GM18498 (cell line): ENCODE measurements at regions not wholly inside any gene's neighbourhood (a gene's known extent, or its start where the extent isn't known, plus 50 kb on each side); places are given as distances from the start of the nearest gene placed in this dataset.

Experiments
- ATAC-seq: cut with Tn5 transposase; IDR thresholded peaks from one replicate; pipeline ENCODE4 v1.9.1; 2021; ENCODE audit warnings: mild to moderate bottlenecking, moderate library complexity; ENCODE audit not compliant: unreplicated experiment

DNA sequence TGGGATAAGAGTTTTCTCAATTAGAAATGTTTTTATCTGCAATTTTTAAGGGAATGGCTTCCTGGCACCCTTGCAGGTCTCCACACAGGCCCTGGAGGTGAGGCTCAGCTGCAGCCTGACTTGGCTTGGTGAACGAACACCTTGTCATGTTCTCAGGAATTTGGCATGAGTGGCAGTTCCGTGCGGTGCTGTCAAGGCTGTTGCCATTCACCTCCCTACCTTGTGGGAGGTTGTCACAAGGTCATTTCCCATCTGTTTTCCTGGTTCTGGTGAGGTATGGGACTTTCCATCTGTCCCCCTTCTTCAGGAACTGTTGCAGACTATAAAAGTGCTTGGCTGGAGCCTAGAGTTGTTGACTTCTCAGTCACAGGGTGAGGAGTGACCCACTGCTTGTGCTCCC, 82.9 kb downstream of the ELOVL4 start:
- no peak for ATAC-seq

DNA sequence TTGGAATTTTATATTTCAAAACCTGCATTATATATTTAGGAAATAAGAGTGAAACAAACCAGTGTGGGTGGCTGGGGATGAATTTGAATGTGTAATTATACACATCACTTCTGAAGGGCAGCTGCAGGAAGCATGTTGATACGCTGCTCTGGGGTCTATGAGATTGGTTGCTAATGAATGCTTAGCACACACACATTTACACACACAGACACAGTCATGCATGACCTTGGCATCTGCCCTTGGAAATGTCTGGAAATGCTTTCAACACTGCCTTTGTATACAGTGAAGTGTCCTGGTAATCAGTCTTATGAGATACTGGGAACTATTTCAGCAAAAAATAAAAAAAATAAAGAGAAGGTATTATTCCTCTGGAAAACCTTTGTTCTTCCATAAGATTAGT, 83.4 kb downstream of the ELOVL4 start:
- no peak for ATAC-seq

DNA sequence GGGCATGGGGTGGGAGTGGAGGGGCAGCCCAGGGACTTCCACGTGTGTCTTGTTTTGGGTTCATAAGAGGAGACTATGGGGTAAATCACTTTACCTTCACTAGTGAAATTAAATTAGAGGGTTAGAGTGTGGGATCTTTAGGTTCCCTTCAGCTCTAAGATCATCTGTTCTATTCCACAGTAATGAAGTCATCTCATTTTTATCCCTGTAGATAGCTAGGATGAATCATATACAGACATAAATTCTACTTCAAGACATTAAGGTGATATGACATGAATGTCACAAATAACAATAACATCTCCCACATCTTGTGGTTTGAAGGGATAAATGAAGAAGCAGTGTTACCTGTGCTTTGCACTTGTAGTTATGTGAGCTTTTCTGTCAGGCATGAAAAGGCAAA, 83.8 kb downstream of the ELOVL4 start:
- no peak for ATAC-seq

DNA sequence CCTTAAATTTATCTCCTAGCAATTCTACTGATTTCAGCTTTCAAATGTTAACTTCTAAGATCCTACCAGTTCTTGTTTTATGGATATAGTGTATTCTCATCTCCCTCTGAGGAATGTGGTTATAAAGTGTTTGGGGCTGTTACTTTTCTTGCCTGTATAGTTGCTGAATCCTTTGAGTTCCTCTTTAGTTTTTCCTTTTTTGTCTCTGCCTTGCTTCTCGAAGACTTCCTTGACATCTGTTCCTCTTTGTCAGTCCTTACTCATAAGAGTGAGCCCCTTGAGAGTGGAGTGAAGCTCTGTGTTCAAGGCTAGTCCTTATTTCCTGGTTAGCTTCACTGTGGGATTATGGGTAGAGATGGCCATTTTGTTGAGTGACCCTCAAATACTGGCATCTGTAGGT, 84.6 kb downstream of the ELOVL4 start:
- no peak for ATAC-seq

DNA sequence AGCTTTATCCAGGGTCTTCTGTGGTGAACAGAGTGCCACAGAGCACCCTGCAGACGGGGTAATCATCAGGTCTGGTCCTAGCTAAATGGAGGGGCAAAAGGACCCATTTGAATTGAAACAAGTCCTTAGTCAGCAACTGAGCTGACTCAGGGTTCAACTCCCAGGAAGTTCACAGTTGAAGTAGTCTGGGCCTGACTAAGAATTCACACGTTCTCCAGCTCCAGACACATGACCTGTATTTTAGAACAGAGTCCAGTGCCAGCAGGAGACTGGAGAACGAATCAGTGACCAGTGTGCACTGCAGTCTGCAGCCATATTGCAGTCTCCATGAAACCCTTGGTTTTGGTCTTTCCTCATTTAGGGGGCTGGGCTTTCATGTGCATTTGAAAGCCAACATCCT, 85.2 kb downstream of the ELOVL4 start:
- ATAC-seq, result no peak

DNA sequence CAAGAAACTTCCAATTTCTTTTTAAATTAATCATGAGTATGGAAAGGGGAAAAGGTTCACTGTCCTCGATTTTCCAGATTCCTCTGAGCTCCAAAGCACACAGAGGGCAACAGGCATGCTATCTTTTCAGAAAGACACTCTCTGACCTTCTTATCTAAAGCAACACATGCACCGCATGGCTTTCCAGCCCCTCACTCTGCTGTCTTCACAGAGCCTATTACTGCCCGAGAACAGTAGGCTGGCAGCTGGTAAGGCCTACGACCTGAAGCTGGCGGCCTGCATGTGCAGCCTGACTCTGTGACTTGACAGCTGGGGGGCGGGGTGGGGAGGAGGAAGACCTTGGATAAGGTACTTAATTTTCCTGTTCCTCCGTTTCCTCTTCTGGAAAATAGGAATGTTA, 86.3 kb downstream of the ELOVL4 start:
- ATAC-seq, result no peak

DNA sequence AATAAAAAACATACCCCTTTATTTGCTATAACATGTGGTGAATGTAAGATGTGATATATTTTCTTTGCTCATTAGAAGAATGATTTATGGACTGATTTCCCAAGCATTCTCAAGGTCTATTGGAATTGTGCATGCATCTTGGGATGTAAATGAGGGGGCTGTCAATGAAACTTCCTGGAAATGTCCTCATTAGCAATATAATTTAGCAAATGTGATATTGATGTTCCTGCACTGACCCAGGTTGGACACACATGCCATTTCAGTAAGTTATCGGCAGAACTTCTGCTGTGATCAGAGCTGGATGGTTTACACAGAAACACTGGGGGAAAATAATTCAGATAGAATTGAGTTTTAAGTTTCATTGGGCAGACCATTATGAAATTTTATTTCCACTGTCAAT, 99.9 kb downstream of the ELOVL4 start:
- ATAC-seq, result no peak

DNA sequence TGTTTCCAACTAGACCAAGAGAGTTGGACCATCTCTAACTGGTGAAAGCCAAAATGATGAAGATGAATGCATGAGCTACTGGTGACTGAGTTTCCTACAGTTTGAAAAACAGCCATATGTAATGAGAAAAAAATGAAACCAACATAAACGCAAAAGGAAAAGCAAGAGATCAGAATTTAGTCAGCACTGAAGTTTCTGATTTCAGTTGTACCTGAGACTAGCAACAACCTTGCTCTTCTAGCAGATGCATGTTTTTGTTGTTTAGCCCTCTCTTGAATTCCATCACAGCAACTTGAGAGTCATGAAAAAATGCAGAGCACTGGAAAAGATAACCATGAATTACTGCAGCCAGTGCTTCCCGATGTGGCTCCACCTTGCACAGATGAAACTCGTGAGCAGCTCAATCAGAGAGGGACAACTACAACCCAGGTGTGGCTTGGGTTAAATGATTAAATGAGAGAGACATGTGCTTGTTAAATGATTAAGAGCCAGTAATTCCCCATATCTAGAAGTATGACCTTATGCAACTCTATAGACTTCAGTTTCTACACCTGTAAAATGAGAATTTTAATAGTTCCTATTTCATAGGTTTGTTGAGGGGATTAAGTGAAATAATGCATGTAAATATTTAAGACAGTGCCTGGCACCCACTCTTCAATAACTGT, 104.8 kb downstream of the ELOVL4 start:
- peak; percentile 59 for ATAC-seq

DNA sequence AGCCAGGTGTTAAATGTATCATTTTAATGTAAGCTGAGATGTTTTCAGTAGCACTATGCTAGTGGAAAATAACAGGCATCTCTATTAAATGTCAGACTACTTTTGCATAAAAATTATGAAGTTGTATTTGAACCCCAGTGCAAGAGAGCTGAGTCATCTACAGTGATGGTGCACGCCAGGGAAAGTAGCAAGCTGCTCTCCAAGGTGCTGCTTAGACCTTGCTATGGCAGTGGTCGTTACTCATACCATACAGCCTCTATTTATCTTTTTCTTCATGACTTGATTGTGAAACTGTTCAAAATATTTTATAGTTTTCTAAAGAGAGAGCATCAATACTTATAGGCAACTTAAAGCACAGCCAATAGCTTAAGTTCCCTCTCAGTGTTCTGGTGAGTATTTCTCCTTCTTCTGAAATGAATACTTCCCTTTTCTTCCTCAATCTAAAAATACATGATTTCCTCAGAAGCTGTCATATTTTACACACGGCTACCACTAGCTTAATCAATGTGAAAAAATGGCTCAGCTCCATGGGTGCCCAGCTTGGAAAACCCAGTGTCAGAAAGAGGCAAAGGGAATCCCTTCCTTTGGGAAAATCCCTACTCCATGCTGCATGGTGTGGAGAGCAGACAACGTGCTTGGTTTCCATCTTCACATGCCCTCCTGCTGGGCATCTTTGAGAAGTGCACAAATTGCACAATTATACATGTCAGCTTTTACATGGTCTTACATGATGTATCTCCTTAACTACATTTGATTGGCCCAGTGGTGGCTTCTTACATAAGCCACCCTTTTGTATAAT, 105.6 kb downstream of the ELOVL4 start:
- ATAC-seq, result peak; percentile 27

DNA sequence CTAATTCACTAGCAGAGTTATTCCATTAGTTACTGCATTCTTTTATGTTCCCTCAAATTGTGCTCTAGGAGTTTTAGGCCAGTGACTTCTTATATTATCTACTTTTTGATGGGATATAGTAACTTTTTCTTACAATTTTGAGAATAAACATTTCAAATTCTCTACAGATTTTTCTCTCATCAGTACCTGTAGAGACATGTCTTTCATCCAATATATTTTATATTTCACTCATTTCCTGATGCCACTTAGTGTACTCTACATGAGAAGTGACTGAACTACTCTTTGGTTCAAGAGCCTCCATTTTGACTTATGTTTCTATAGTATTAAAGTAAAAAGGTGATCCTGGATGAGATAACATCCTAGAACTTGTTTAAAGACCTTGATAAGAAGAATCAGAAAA, 108.5 kb downstream of the ELOVL4 start:
- ATAC-seq, result no peak

DNA sequence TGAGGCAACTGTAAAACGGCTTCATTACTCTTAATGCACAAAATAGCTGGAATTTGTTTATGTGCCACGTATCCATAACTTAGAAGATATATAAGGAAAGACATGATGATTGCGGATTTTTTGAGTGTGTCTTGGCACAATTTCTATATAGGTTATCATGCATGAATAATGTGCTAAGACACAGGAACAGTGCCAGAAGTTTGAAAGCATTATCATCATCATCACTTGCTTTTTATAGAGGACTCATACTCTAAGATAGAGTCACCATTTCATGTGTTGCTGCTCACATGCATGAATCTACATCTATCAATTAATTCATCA, 113.4 kb downstream of the ELOVL4 start:
- no peak for ATAC-seq

DNA sequence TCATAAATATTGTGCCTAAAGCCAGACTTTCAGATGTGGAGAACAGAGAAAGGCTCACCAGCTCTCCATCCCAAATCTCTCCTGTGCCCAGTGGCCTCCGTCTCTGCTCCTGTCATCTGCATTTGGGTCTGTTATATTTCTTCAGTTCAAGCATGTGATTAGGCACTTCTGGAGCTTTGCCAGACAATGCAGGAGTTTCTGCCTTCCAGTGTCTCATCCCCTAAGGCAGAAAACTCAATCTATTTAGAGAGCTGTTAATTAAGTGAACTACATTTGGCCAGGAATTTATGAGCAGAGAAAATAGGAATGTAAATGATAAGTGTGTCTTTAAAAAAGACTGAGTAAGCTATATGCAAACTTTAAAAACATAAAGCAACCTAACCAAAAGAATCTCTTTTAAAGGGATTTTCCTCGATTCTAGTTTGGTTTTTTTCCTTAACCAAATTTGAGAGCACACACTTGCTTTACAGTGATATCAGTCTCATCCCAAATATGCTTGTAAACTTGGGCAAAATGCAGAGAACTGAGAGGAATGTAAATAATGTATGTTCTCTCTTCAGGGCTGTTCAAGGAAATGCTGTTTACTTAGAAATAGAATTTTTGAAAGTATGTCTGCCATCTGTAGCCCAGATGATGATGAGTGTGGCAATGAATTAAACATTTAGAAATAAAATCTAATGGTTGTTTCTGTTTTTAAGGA, 113.9 kb downstream of the ELOVL4 start:
- no peak for ATAC-seq

DNA sequence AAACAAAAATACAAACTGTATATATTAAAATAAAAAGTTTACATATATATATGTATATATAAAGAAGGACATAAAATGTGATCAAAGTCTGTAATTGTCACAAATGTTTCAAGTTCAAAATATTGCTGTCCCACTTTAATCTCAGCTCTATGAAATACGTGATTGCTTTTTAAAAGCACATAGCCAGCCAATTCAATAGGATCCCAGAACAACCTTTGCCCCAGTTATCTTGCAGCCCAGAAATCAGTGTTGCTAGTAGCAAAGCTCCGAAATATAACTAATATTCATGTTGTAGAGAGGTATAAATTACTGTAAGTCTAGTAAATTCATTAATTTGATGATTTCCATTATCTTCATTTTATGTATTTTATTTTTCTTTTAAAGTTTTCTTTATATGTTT, 114.6 kb downstream of the ELOVL4 start:
- ATAC-seq, result no peak

DNA sequence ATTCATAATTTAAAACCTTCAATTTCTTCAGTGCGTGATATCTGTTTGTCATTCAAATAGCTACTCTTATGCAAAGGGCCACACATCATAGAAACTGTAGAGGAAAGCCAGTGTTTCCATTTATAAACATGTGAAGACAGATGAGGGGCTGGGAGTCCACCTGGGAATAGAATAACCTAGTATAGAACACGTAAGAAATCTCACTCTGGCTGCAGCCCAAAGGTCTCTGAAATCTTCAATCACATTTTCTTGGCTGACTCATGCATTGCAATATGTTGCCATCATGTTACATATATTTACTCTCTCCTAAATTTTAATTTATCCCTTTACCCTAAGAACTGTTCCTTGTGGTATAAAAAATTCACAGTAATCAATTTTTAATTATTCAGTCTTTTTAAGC, 123.2 kb downstream of the ELOVL4 start:
- ATAC-seq, result no peak

DNA sequence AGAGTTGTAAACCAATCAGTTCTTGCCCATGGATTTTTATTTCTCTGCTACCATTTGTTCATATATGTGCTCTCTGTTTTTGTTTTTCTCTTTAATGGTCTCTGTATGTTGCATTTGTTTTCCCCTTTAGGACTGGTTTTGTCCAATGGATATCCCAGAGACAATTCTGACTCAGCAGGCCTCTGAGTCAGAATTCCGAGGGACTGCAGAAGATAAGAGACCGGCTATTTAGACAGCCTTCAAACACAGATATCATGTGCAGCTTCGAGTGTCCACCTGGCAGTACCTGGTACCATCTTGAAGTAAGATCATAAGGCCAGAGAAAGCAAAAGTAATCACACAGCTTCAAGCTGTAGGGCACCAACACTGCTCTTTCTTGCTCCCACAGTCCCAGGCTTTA, 125.5 kb downstream of the ELOVL4 start:
- no peak for ATAC-seq

DNA sequence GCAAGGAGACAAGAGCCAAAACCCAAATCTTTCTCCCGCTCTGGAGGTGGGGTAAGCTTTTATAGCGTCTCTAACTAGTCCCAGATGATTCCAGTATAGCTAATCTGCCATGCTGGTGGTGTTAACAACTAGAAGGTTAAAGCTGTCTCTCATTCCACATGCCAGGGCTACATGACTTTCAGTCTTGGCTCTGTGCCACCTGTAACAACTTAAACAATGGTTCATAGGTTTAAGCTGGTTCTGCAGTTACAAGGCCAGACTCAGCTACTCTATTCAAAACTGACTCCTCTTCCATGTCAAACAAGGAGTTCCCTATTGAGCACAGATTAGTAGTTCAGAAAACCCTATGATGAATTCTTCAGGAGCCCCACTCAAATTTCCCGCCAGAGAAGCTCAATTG, 128.9 kb downstream of the ELOVL4 start:
- no peak for ATAC-seq

DNA sequence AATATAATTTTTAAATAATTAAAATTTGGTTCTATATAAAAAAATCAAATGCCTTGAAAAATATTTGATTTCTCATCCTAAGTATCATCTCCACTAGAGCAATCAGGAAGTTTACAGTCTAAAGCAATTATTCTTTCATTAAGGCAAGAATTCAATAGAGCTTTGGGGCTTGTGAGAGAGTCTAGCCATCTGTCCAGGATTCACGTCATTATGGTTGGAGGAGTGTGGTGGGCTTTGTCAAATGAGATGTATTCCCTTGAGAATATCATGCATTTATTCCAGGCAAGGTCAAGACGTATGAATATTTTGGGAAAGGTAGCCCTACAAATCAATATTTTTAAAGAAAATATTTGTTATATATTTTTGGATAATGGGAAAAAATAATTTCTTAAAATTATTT, 132.4 kb downstream of the ELOVL4 start:
- ATAC-seq, result no peak

DNA sequence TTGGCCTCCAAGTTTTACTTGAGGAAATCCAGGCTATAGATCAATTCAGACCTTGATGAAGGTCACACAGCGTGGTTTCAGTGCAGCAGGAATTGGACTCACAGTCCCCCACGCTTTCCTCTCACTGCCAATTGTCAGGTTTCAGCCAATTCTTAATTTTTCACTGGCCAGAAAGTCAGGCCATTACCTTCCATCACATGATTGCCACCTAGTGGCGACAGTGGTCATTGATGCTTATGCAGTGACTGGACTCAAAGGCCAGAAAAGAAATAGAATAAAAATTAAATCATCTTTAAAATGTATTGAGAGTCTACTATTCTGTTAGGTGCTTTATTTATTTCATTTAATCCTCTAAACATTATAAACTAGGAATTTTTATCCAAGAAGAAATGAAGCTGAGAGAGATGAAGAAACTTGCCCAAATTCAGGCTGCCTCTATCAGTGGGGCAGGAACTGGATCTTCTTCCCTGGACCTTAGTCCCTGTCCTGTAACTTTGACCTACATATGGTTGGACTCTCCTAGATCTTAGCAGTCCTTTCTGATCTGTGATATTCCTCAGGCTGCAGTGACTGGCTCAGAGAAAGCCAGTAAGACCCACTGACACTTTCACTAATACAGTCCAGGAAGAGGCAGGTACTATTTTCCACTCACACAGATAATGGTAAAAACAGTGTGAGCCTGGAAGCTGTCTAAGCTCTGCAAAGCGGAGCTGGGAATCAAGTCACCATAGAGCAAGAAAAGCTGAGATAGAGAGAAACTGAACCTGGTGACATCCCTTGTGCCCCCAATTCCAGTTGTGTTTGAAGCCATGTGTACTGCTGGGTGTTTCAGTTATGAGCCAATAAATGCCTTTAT, 133.3 kb downstream of the ELOVL4 start:
- ATAC-seq, result peak; percentile 97

DNA sequence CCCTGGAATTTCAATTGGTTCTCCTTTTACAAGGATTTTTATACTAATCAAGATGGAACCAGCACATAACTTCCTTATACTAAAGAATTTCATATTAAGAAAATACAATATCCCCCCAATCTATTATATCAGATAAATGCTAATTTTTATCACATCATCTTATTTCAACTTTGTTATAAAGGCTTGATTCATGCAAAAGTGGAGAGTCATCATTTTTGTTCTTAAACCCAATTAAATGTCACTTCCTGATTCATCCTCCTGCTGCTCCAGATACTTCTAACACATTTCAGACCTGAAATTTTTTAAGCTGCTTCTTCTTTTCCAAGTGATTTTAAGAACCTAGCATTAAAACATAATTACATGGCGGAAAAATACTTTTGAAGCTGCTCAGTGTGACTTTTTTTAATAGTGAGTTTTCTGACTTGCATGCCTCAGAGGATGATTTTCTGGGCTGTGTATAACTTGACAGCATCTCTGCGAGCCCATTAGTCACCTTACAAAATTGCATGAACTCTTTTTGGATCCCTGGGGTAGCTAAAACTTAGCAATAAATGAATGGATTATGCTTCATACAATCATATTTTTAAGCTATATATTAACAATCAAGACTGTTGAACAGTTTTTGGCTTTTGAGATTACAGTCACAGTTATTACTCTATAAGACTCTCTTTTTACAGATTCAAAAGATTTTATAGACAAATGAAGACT, 134.1 kb downstream of the ELOVL4 start:
- no peak for ATAC-seq

DNA sequence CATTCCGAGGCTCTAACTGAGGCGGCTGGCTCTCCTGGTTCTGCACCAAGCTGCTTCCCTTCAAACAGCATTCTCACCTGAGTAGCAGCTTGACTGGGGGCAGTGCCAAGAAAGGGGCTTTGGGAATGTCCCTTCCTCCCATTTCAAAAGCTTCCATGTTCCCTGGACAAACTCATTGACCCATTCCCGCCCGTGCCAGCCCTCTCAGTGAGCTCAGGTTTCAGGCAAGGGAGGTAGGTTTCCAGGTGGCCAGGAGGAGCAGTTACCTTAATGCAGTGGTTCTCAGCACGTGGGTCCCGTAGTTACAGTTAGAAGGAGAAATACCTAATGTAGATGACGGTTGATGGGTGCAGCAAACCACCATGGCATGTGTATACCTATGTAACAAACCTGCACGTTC, 135.2 kb downstream of the ELOVL4 start:
- no peak for ATAC-seq

DNA sequence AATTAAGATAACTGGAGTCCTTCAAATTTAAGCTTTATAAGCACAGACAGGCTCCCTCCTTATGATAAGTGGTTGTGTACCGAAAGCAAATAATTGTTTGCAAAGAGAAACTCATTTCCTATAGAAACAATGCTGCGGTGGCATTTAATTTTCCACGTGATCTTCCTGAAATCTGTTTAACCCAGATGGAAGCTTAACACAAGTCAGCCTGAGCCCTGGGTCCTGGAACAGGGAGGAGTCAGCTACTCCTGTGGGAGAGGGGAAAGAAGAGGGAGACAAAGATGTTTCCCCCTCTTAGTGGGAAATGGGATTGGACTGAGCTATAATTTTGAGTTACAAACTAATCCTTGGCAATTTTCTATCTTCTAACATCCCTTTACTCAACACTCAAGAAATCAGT, 136.5 kb downstream of the ELOVL4 start:
- ATAC-seq, result no peak
